ENCODE measurements at regions not wholly inside any gene's neighbourhood (a gene's known extent, or its start where the extent isn't known, plus 50 kb on each side); places are given as distances from the start of the nearest gene placed in this dataset.

GRCh38 chr2:16251511-16252225 is 311.3 kb downstream of the MYCN start:
- DNase-seq, result no peak

GRCh38 chr2:16250886-16251285 is 310.5 kb downstream of the MYCN start:
- DNase-seq, result no peak

- no peak for DNase-seq
Observed at GRCh38 chr2:16250466-16250865, 310.1 kb downstream of the MYCN start.

DNA sequence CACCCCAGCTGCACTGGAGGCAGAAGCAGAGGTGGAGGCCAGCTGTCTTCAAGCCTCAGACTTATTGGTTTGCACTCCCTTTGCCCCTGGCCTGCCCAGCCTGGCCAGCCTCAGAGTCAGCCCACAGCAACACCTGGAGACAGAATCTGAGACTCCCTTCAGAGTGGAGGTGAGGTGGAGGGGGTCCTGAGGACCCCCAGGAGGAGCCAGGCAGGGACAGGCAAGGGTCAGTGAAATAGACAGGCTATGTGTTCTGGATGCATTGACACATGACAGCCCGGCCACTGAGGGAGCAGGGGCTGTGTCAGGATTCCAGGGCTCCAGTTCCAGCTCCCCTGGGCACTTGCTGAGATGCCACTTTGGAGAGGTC is 309.7 kb downstream of the MYCN start:
- DNase-seq, result no peak

- DNase-seq, result no peak
Observed at GRCh38 chr2:16249246-16250055, 309.1 kb downstream of the MYCN start.

GRCh38 chr2:16248571-16249105 is 308.3 kb downstream of the MYCN start:
- no peak for DNase-seq

- no peak for DNase-seq
Observed at GRCh38 chr2:16247326-16248122, 307.2 kb downstream of the MYCN start.

- DNase-seq, result no peak
Observed at GRCh38 chr2:16246911-16247310, 306.6 kb downstream of the MYCN start.

DNA sequence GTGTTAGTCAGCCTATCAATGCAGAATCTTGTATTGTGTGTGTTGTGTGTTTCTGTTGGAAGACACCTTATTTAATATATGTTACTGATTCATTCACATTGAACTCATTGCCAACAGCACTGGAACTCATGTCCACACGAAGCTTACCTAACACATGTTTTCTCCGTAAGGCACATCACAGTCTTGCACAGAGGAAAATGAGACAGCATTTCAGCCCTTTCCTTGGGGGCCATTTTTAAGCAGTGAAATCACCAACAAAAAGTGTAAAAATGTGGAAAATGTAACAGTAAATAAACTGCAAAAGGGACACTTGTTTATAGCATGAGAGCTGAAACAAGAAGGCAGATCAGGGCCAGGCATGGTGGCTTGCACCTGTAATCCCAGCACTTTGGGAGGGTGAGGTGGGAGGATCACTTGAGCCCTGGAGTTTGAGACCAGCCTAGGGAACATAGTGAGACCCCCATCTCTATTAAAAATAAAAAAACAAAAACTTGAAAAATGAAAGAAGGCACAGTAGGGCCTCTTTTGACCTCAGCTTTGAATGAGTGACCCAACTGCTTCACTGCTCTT is 306.0 kb downstream of the MYCN start:
- DNase-seq, result no peak

GRCh38 chr2:16245481-16246054 is 305.2 kb downstream of the MYCN start:
- no peak for DNase-seq

DNA sequence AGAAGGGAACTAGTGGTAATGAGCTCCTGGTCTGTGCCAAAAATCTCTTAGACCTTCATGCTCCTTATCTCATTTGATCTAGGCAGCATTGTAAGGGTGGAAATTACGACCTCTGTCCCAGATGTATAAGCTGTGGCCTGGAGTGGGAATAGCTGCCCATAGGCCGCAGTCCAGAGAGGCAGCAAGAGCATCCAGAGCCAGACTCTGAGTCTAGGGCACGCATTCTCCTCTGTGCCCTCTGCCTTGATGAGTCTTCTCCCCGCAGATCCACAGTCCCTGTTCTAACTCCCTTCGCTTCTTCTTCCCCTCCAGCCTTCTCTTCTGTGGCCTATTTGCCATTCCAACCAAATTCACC is 304.6 kb downstream of the MYCN start:
- DNase-seq, result no peak

DNA sequence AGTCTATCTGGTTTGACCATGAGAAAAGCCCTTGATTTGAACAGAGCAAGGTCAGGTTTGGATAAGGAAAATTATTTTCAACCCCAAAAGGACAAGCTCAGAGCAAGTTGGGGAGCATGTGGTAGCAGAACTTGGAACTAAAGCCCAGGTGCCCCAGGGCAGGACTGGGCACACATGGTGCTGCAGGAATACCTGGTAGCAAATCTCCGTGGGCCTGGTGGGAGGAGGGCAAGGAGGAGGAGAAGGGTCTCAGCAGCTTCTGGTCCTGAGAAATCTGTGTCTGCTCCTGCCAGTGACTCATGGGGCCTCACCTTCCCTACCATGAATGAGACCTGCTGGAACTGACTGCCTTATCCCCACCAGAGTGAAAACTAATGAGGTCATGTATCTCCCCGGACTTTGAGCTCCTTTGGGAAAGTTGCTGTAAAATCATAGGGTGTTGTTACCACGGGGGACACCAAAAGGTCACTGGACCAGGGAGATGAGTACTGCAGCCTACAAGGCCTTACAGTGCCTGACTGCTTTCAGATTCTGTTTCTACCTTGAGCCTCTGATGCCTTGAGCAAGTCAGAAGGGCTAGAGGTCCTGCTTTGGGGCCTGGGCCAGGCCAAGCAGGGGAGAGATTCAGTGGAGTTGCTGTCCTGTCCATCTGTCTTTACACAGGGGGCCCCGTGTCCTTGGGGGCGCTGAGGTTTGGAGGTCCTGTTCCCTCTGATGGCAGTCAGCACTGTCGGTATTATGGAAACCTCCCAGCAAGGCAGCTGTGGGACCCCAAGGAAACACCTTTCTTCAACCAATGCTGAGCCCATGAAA is 304.0 kb downstream of the MYCN start:
- no peak for DNase-seq

DNA sequence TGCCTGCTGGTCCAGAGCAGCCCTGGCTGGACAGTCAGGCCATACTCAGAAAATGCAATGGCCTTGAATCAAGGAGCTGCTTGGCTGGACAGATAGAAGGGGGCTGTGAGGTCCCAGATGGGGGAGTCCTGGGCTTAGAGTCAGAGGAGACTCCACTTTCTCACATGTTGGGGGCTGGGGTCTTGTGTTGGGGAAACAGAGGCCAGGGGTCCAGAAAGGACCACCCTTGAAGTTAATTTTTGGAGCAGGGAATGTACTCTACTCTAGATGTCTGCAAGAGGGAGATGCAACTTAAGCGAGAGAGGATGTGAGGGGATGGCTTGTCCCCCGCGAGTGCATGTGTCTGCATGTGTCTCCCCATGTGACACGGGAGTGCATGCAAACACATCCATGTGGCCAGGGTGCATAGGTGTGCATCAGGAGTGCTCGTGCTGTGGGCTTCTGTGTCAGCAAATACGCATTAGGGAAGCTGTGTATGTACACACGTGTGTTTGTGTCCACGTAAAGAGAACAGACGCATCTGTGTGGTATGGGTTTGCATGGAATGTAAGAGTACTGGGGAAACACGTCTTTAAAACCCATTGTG is 303.2 kb downstream of the MYCN start:
- DNase-seq, result no peak

DNA sequence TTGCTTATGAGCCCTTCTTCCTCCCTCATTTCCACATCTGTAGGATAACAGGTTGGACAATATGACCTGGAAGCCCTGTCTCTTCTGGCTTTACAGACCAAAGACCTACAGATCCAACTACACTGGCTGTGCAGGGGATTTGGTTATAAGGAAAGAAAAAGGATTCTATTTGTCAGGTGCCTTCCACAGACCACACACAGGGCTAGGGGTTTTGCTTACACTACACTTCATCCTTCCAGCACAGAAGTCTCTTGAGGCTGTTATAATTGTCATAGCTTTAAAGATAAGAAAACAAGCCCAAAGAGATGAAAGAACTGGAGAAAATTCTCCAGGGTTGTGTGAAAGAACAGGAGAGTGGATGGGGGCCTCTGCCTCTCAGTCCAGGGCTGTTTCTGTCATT is 302.6 kb downstream of the MYCN start:
- DNase-seq, result no peak

DNA sequence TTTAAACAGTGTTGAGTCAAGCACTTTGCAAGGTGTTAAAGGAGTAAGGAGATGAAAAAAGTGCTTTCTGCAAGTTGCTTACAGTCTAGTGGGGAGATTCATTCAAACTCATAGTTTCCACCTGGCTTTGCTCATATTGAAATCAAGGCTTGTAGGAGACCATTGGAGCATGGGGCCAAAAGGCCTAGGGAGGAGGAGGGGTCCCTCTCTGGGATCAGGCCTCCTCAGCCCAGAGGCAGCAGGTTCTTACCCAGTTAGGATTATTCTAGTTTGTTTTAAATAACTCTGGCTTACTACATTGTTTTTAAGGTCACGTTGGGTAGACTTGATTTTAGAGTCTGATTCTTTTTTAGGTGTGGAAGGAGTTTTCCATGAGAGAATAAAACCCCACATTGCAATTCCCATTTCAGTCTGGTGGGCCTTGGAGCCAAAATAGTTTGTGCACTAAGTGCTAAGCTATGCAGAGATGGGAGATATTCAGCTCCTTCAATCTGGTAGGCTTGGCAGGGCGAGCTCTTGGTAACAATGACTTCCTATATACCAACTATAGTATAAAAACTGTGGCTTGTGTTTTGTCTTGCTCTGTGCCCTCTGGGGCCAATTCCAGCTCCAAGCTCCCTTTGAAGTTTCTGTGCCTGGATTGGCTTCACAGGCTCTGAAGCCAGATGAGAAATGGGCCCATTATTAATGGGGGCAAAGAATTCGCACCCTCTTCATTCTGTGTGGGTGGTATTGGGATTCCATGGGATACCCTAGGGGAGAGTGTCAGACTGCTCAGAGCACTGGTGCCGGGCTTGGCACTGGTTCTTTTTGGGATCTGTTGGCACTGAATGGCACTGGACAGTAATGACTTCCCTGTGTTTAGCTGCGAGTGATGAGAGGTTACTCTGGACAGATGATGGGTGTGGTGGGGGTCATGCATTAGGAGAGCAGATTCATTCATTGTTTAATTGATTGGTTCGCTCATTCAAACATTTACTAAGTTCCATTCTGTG is 301.1 kb downstream of the MYCN start:
- DNase-seq, result no peak

- DNase-seq, result no peak
Observed at GRCh38 chr2:16240402-16240801, 300.1 kb downstream of the MYCN start.

DNA sequence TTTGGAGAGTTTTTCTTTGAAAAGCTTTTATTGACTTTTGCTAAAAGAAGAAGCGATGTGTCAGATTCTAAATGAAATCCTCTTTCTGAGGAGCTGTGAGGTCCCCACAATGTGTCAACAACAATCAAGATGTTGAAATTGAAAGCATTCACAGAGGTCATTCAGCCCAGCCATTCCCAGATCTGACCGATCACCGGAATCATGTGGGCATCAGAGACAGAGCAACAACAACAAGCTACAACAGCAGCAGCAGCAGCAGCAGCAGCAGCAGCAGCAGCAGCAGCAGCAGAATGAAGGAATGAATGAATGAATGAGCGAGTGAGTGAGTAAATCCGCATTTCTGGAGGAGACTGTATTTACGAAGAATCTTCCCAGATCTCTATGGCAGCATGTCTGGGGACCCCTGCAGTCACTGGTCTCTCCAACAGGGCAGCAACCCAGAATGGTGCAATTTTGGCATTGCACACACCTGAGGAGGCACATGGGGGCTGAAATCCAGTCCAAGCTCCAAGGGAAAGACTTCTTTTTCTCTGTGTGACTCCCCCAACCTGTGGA is 299.0 kb downstream of the MYCN start:
- DNase-seq, result no peak

DNA sequence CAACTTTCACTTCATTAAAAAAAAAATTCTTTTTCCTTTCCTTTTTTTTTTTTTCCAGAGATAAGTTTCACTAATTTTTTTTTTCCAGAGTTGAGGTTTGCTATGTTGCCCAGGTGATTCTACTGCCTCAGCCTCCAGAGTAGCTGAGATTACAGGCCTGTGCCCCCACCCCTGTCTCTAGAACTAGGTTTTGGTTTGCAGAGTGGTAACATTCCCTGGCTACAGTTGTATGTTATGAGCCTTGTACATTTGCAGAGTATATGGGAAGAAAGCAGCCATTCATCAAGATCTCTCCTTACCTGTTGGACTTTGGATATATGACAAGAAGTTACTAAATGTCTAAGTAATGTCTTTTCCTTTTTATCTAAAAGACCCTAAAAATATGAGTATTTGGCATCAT is 298.4 kb downstream of the MYCN start:
- DNase-seq, result no peak

- no peak for DNase-seq
Observed at GRCh38 chr2:16238001-16238761, 297.8 kb downstream of the MYCN start.

Data from fibroblast of skin of back (primary cell).